ACHN (cell line): ENCODE measurements at regions not wholly inside any gene's neighbourhood (a gene's known extent, or its start where the extent isn't known, plus 50 kb on each side); places are given as distances from the start of the nearest gene placed in this dataset.
"Not testable (repeated sequence)": the region's sequence is repeated elsewhere in the genome, so short reads cannot be mapped to it uniquely, and the experiment has no call there.

Experiments
- DNase-seq: peaks from one replicate; pipeline ENCODE4 v3.0.0-alpha.2; 2015
- in situ Hi-C: cut with HindIII; loops from 2 replicates; pipeline ENCODE4 v1.10.0; 2017; ENCODE audit warnings: low sequenced_read_pairs, low pct_ligation_motif_present, low pct_unique_long_range_greater_than_20kb

DNA sequence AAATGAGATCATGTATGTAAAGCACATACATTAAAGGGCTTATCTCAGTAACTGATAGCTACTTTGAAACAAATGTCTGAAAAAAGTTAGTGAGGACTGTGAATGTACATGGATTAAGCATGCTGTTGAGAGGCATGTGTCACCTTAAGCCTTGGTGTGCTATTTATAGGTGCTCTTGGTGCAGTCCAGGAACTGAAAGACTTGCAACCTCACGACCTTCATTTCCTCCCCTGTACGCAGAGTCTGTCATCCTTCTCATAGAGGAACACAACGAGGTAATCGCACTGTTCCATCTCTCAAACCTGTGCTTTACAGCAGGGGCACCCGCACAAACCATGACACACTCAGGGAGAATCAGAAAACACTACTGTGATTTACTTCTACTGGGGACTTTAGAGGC, 65.6 kb downstream of the UFM1 start:
- no peak for DNase-seq
- in situ Hi-C loops: no loop called here

DNA sequence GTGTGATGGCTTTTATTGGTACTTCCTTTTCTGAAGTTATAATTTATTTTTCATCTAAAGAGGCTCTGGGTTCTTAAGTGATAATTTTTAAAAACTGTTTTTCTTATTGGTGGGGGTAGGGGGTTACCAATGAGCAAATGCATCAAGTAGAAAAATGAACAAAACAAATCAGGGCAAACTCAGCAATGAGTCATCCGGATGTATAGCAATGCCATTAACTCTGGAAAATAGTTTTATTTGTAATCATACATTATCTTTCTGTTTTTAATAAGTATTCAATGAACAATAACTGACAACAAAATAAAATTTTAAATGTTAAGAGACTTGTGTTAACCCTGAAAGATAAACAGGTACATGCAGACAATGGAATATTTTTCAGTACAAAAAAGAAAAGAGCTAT, 67.6 kb downstream of the UFM1 start:
- in situ Hi-C loops: no loop called here
- no peak for DNase-seq

GRCh38 chr13:38417727-38418126, 68.1 kb downstream of the UFM1 start:
- DNase-seq: peak; percentile 44
- in situ Hi-C loops: no loop called here

- in situ Hi-C loops: no loop called here
- DNase-seq: no peak
Observed at GRCh38 chr13:38418286-38418685, 68.6 kb downstream of the UFM1 start.

- DNase-seq: no peak
- in situ Hi-C loops: no loop called here
Observed at GRCh38 chr13:38419312-38419873, 69.7 kb downstream of the UFM1 start.

DNA sequence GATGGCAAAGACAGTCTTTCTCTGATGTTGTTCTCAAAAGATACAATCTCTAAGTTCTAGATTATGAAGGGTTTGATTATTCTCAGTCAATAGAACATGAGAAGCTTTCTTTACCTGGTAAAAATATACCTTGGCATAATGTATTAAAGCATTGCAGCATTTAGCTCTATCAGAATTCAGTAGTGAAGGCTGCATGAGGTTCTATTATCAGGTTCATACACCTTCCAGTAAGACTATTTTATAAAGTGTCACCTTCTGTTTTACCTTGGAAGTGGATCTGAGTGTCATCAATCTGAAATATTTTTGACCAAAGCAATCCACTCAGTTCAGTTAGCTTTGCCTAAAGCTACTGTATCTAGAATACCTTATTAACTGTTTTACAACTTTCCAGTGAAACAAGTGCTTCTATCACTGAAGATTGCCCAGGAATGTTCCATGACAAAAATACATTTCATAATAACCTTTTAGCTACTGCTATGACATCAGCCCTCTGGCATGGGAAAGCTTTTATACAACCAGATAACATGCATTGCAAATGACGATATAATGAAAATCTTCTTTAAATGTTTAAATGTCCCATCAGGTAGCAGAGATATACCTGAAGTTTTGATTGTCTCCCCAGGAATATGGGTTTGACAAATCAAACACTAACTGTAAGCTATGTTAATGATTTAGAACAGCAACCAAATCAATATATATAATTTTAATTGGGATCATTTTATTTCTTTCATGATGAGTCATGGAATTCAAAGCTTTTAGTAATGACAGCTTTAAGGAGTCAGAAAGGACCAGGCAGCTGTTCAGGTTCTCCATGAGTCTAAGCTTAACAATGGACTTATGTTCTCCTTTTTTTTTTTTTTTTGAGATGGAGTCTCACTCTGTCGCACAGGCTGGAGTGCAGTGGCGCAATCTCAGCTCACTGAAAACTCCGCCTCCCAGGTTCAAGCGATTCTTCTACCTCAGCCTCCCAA, 72.2 kb downstream of the UFM1 start:
- in situ Hi-C loops: no loop called here

GRCh38 chr13:38429916-38430315, 80.3 kb downstream of the UFM1 start:
- in situ Hi-C loops: no loop called here
- DNase-seq: no peak

More for the DNA sequence above, 72.2 kb downstream of the UFM1 start:
- no peak for DNase-seq

GRCh38 chr13:38430796-38431195, 81.1 kb downstream of the UFM1 start:
- in situ Hi-C loops: no loop called here
- no peak for DNase-seq

DNA sequence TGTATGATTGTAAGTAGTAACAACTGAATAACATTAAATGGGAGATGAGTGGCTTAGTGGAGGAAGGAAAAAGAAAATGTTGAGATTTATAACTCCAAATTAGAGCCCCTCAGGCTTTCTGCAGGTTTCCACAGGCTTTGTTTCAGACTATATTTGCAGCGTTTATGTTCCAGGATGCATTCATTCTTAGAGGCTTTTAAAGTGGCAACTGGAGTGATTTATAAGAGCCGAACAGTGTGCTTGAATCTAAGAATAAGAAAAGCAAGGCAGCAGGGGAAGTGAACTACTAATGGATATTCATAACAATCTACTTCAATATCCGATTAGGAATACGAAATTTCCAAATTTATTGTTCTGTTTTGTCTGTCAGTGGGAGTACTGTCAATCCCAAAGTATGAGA, 91.0 kb downstream of the UFM1 start:
- in situ Hi-C loops: no loop called here
- no peak for DNase-seq

DNA sequence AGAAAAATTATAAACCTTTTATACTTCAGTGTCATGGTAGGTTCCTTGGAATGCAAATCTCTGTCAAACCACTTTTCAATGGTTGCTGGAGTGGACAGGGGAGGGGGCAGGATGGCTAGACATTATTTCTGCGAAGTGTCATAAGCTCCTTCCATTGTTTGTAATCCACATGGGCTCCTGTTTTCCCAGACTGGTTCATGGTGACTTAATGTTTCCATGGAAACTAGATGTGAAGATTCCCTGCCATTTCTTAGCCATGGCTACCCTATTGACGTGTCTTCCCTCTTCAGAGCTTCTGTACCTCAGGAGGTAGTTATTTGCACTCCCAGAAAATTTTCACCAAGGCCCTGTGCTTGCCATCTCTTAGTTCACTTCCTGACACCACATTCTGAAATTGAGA, 95.3 kb downstream of the UFM1 start:
- DNase-seq: no peak
- in situ Hi-C loops: no loop called here

GRCh38 chr13:38452656-38453055, 103.0 kb downstream of the UFM1 start:
- in situ Hi-C loops: no loop called here
- DNase-seq: no peak

DNA sequence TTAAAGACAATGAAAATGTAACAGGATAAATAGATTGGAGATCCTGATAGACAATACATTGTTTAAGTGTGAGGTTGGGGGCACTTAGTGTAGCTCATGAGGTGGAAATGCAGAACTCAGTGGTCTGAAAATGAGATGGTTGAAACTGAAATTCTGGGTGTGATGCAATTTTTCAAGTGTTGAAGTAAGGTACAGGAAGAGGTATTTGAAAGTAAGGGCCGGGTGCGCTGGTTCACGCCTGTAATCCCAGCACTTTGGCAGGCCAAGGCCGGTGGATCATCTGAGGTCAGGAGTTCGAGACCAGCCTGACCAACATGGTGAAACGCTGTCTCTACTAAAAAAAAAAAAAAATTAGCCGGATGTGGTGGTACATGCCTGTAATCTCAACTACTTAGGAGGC, 113.0 kb downstream of the UFM1 start:
- no peak for DNase-seq
- in situ Hi-C loops: no loop called here

DNA sequence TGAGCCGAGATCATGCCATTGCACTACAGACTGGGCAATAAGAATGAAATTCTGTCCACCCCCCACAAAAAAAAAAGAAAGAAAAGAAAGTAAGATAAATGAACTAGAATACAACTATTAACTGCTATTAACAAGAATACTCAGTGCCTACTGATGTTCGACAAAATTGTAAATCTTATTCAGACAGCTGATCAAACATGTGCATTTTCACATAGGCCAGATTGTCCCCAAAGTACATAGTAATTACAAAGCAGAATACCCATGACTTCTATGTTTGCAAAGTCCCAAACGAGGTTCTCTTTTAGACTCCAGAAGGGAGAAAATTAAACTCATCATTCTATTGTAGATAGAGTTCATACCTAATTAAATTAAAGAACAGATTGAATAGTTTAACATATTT, 113.4 kb downstream of the UFM1 start:
- in situ Hi-C loops: no loop called here
- DNase-seq: no peak

- in situ Hi-C loops: not testable (repeated sequence)
Observed at GRCh38 chr13:38472411-38472810, 122.8 kb downstream of the UFM1 start.

GRCh38 chr13:38473305-38473704, 123.7 kb downstream of the UFM1 start:
- in situ Hi-C loops: no loop called here
- no peak for DNase-seq

More at GRCh38 chr13:38472411-38472810, 122.8 kb downstream of the UFM1 start:
- not testable (repeated sequence) for DNase-seq

GRCh38 chr13:38477676-38478075, 128.0 kb downstream of the UFM1 start:
- no peak for DNase-seq
- in situ Hi-C loops: no loop called here

DNA sequence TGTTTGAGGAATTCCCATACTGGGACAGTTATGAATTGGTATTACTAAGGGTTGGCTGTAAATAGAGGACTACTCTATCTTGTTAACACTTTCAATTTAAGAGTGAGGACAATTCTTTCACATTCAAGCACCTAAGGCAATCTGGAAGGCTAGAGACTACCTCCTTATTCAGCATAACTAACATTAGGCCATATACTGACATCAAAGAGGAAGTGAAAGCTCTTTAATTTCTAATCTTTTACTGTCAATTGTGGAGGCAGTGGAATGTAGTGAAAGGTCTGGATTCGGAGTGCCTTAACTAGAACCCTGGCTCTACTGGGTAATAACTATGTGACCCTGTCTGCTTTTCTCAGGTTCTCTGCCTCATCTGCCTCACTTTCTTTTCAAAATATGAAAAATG, 134.0 kb downstream of the UFM1 start:
- DNase-seq: no peak

DNA sequence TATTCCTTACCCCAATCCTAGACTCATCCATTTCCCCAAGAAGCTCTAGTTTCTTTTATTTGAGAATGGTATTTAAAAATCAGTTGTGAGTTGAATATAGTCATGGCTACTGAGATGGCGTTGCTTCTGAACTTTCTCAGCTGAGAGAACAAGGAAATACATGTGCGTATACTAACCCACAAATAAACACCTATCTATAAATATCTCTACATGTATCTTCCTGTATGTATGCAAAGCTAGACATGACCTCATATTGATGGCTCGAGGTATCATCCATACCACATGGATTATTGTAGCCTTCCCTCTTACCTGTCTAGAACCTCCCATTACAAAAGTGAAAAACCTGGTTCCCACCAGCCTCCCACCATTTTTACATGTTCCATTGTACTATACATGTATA, 141.0 kb downstream of the UFM1 start:
- in situ Hi-C loops: no loop called here
- DNase-seq: no peak

More for the DNA sequence above, 134.0 kb downstream of the UFM1 start:
- in situ Hi-C loops: no loop called here

- in situ Hi-C loops: no loop called here
- no peak for DNase-seq
Observed at GRCh38 chr13:38494445-38494844, 144.8 kb downstream of the UFM1 start.

DNA sequence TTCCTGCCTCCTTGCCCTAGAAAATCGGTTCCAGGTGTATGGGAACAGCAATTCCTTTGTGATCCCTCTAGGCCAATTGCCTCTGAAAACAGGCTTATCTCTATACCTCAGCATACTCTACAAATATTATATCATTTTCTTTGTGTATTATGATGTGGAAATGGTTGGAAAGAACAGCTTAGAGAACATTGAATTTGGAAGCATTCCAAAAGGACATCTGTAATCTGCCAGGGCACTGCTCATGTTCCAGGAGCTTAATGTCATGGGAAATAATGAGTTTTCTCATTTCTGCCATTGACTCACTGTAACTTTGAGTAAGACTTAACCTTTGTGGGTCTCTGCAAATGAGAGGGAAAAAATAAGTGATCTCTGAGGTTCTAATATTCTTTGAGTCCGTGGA, 147.3 kb downstream of the UFM1 start:
- in situ Hi-C loops: no loop called here
- no peak for DNase-seq
